SU-DHL-6 (cell line): ENCODE measurements at regions not wholly inside any gene's neighbourhood (a gene's known extent, or its start where the extent isn't known, plus 50 kb on each side); places are given as distances from the start of the nearest gene placed in this dataset.

Source experiments
- H2AFZ ChIP-seq: fragments of 200-600 bp; sonication (generic); 2 replicates; pipeline ENCODE4 v1.6.1; 2014; ENCODE audit warnings: low read depth, mild to moderate bottlenecking, moderate library complexity, mixed read lengths, antibody characterized with exemption, low read length; ENCODE audit not compliant: severe bottlenecking
- H3F3A ChIP-seq: fragments of 200-600 bp; shearing (Covaris generic); 2 replicates; pipeline ENCODE4 v1.6.0; 2016; ENCODE audit warnings: antibody characterized with exemption, mild to moderate bottlenecking; ENCODE audit not compliant: insufficient read depth
- H3K27ac ChIP-seq: fragments of 200-600 bp; sonication (generic); 2 replicates; pipeline ENCODE4 v1.5.1; 2016; ENCODE audit warnings: low read depth, mild to moderate bottlenecking, low read length, moderate library complexity, mixed read lengths
- H3K27me3 ChIP-seq: fragments of 200-600 bp; sonication (generic), shearing (Covaris generic); 2 replicates; pipeline ENCODE4 v1.6.0; 2014; ENCODE audit warnings: mild to moderate bottlenecking, low read length
- H3K36me3 ChIP-seq: fragments of 200-600 bp; sonication (generic); 2 replicates; pipeline ENCODE4 v1.6.1; 2014; ENCODE audit warnings: mild to moderate bottlenecking, low read length, mixed read lengths
- H3K4me2 ChIP-seq: fragments of 300-600, 200-600 bp; shearing (Covaris generic), sonication (generic); 2 replicates; pipeline ENCODE4 v1.6.0; 2014; ENCODE audit warnings: low read length, low read depth, mild to moderate bottlenecking; ENCODE audit not compliant: poor library complexity, severe bottlenecking
- H3K4me3 ChIP-seq: fragments of 200-600 bp; sonication (generic); 2 replicates; pipeline ENCODE4 v1.5.1; 2014; ENCODE audit warnings: antibody characterized with exemption, low read length, mild to moderate bottlenecking, mixed read lengths; ENCODE audit not compliant: insufficient read depth, poor library complexity, severe bottlenecking
- H3K79me2 ChIP-seq: fragments of 200-600 bp; sonication (generic); 2 replicates; pipeline ENCODE4 v1.6.1; 2014; ENCODE audit warnings: mild to moderate bottlenecking, low read length, moderate library complexity; ENCODE audit not compliant: insufficient read depth
- H3K9ac ChIP-seq: fragments of 200-600 bp; sonication (generic); 2 replicates; pipeline ENCODE4 v1.7.0; 2014; ENCODE audit warnings: mild to moderate bottlenecking, low read length
- H3K9me2 ChIP-seq: fragments of 200-600 bp; sonication (generic); replicated peaks from 2 replicates; pipeline ENCODE4 v1.6.1; 2014; ENCODE audit warnings: low read length; ENCODE audit not compliant: insufficient read depth
- H3K9me3 ChIP-seq: fragments of 200-600 bp; sonication (generic); 2 replicates; pipeline ENCODE4 v1.6.1; 2014; ENCODE audit warnings: low read length, mixed read lengths; ENCODE audit not compliant: insufficient read depth
- H4K20me1 ChIP-seq: fragments of 200-600 bp; sonication (generic); 2 replicates; pipeline ENCODE4 v1.6.1; 2014; ENCODE audit warnings: low read depth, mild to moderate bottlenecking, antibody characterized with exemption, low read length, moderate library complexity, mixed read lengths
- CTCF ChIP-seq: fragments of 200-600 bp; sonication (generic); IDR thresholded peaks from one replicate; pipeline ENCODE4 v1.5.1; 2017; ENCODE audit warnings: antibody characterized with exemption, mild to moderate bottlenecking, low read length, moderate library complexity; ENCODE audit not compliant: insufficient read depth, poor library complexity, severe bottlenecking
- EZH2phosphoT487 ChIP-seq: fragments of 200-600 bp; sonication (generic), shearing (Covaris generic); conservative IDR thresholded peaks from 2 replicates; pipeline ENCODE4 v1.6.1; 2018; ENCODE audit warnings: mild to moderate bottlenecking, antibody characterized with exemption, low read length, moderate library complexity, mixed read lengths

GRCh38 chr12:115203701-115204100 is 519.7 kb upstream of the TBX3 start:
- Histone ChIP-seq H3K9me2 (no peaks in the 10 kb centered on the region), H3K27me3 (no peaks in the 10 kb centered on the region), H3F3A (no peaks in the 10 kb centered on the region), H3K79me2 (no peaks in the 10 kb centered on the region), H4K20me1 (no peaks in the 10 kb centered on the region), H3K4me2 (no peak overlapping the region), H3K4me3 (no peak overlapping the region), H2AFZ (no peak overlapping the region), H3K36me3 (no peaks in the 10 kb centered on the region), H3K27ac (no peak overlapping the region), H3K9me3 (no peaks in the 10 kb centered on the region), H3K9ac (no peak overlapping the region)
- TF ChIP-seq CTCF: no peak
- no peak for TF ChIP-seq EZH2phosphoT487

DNA sequence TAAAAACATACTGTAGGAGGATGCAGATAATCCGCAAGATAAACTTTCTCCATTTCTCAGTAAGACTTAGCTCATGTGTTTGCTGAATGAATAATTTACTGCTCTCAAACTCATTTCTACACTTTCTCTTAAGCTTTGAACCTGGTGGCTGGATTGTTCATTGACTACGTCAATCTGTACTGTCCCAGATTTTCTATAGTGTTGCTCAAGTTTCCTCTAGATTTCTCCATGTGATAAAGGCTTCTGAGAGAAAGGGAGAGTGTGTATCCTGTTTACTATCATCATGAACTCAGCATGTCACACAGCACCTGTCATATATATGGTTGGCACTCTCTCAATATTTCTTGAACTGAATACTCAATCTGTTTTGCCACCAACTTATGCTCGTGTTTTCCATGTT is 518.0 kb upstream of the TBX3 start:
- H3K9me3 ChIP-seq: no peaks in the 10 kb centered on the region
- no peak overlapping the region for H3K27ac ChIP-seq
- H3K4me3 ChIP-seq: no peak overlapping the region
- no peaks in the 10 kb centered on the region for H3K79me2 ChIP-seq
- H3K4me2 ChIP-seq: no peak overlapping the region
- no peaks in the 10 kb centered on the region for H3K27me3 ChIP-seq
- H3K36me3 ChIP-seq: no peaks in the 10 kb centered on the region
- TF ChIP-seq EZH2phosphoT487 (no peak), CTCF (no peak)
- no peaks in the 10 kb centered on the region for H3K9me2 ChIP-seq
- no peak overlapping the region for H3K9ac ChIP-seq
- H2AFZ ChIP-seq: no peak overlapping the region
- no peaks in the 10 kb centered on the region for H4K20me1 ChIP-seq
- H3F3A ChIP-seq: no peaks in the 10 kb centered on the region

- Histone ChIP-seq H3K36me3 (no peaks in the 10 kb centered on the region), H3K27me3 (no peaks in the 10 kb centered on the region), H3K4me2 (no peak overlapping the region), H3K9ac (no peak overlapping the region), H3K9me2 (no peaks in the 10 kb centered on the region), H3K4me3 (no peak overlapping the region), H3K27ac (no peak overlapping the region), H3K9me3 (no peaks in the 10 kb centered on the region), H3K79me2 (no peaks in the 10 kb centered on the region), H3F3A (no peaks in the 10 kb centered on the region), H4K20me1 (no peaks in the 10 kb centered on the region), H2AFZ (no peak overlapping the region)
- no peak for TF ChIP-seq CTCF
- TF ChIP-seq EZH2phosphoT487: no peak
Observed at GRCh38 chr12:115199831-115200230, 515.9 kb upstream of the TBX3 start.

GRCh38 chr12:115194857-115195256 is 510.9 kb upstream of the TBX3 start:
- Histone ChIP-seq H4K20me1 (no peaks in the 10 kb centered on the region), H3K36me3 (no peaks in the 10 kb centered on the region), H2AFZ (no peak overlapping the region), H3K4me2 (no peak overlapping the region), H3K27ac (no peak overlapping the region), H3K9me2 (no peaks in the 10 kb centered on the region), H3F3A (no peaks in the 10 kb centered on the region), H3K4me3 (no peak overlapping the region), H3K9ac (no peak overlapping the region), H3K79me2 (no peaks in the 10 kb centered on the region), H3K27me3 (no peaks in the 10 kb centered on the region), H3K9me3 (no peaks in the 10 kb centered on the region)
- no peak for TF ChIP-seq EZH2phosphoT487
- no peak for TF ChIP-seq CTCF
